ENCODE measurements at regions not wholly inside any gene's neighbourhood (a gene's known extent, or its start where the extent isn't known, plus 50 kb on each side); places are given as distances from the start of the nearest gene placed in this dataset.

- no peaks in the 10 kb centered on the region for H3K4me1 Mint-ChIP-seq
- H3K27me3 Mint-ChIP-seq: no peaks in the 10 kb centered on the region
- DNase-seq: no peak
- H3K4me3 Mint-ChIP-seq: no peak overlapping the region
- no peaks in the 10 kb centered on the region for H3K36me3 Mint-ChIP-seq (ENCODE audit: low read depth)
- CTCF ChIA-PET: no interaction called here
- POLR2A ChIA-PET: no interaction called here
- H3K27ac Mint-ChIP-seq: no peak overlapping the region
- H3K9me3 Mint-ChIP-seq: peaks cover 7% of the 10 kb centered on the region
Observed at GRCh38 chr4:166335256-166335938, 462.4 kb downstream of the TLL1 start.

GRCh38 chr4:166341992-166342391, 469.0 kb downstream of the TLL1 start:
- Mint-ChIP-seq H3K27me3 (no peaks in the 10 kb centered on the region), H3K27ac (no peak overlapping the region), H3K36me3 (ENCODE audit: low read depth) (no peaks in the 10 kb centered on the region), H3K9me3 (peaks cover 3% of the 10 kb centered on the region), H3K4me1 (no peaks in the 10 kb centered on the region), H3K4me3 (no peak overlapping the region)
- POLR2A ChIA-PET: no interaction called here
- CTCF ChIA-PET: no interaction called here
- DNase-seq: no peak

- POLR2A ChIA-PET: no interaction called here
- Mint-ChIP-seq H3K4me3 (no peak overlapping the region), H3K36me3 (ENCODE audit: low read depth) (no peaks in the 10 kb centered on the region), H3K9me3 (peaks cover 6% of the 10 kb centered on the region), H3K27ac (no peak overlapping the region), H3K27me3 (no peaks in the 10 kb centered on the region), H3K4me1 (no peaks in the 10 kb centered on the region)
- no peak for DNase-seq
- CTCF ChIA-PET: no interaction called here
Observed at GRCh38 chr4:166363198-166363597, 490.2 kb downstream of the TLL1 start.

GRCh38 chr4:166366012-166366411, 493.0 kb downstream of the TLL1 start:
- ChIA-PET CTCF (no interaction called here), POLR2A (no interaction called here)
- H3K27me3 Mint-ChIP-seq: no peaks in the 10 kb centered on the region
- H3K9me3 Mint-ChIP-seq: peaks cover 4% of the 10 kb centered on the region
- H3K36me3 Mint-ChIP-seq (ENCODE audit: low read depth): no peaks in the 10 kb centered on the region
- no peaks in the 10 kb centered on the region for H3K4me1 Mint-ChIP-seq
- H3K27ac Mint-ChIP-seq: no peak overlapping the region
- H3K4me3 Mint-ChIP-seq: no peak overlapping the region
- no peak for DNase-seq

- ChIA-PET POLR2A (no interaction called here), CTCF (no interaction called here)
- no peaks in the 10 kb centered on the region for H3K27me3 Mint-ChIP-seq
- H3K4me1 Mint-ChIP-seq: no peaks in the 10 kb centered on the region
- peaks cover 30% of the 10 kb centered on the region for H3K9me3 Mint-ChIP-seq
- no peaks in the 10 kb centered on the region for H3K36me3 Mint-ChIP-seq (ENCODE audit: low read depth)
- no peak overlapping the region for H3K4me3 Mint-ChIP-seq
- no peak for DNase-seq
- H3K27ac Mint-ChIP-seq: no peak overlapping the region
Observed at GRCh38 chr4:166377578-166377977, 504.5 kb downstream of the TLL1 start.

GRCh38 chr4:166386491-166387360, 513.7 kb downstream of the TLL1 start:
- H3K9me3 Mint-ChIP-seq: no peaks in the 10 kb centered on the region
- no peak for DNase-seq
- ChIA-PET CTCF (no interaction called here), POLR2A (no interaction called here)
- no peaks in the 10 kb centered on the region for H3K36me3 Mint-ChIP-seq (ENCODE audit: low read depth)
- no peak overlapping the region for H3K4me3 Mint-ChIP-seq
- H3K4me1 Mint-ChIP-seq: no peaks in the 10 kb centered on the region
- no peak overlapping the region for H3K27ac Mint-ChIP-seq
- no peaks in the 10 kb centered on the region for H3K27me3 Mint-ChIP-seq

GRCh38 chr4:166391501-166391900, 518.5 kb downstream of the TLL1 start:
- Mint-ChIP-seq H3K36me3 (ENCODE audit: low read depth) (no peaks in the 10 kb centered on the region), H3K27ac (no peak overlapping the region), H3K4me1 (no peaks in the 10 kb centered on the region), H3K27me3 (no peaks in the 10 kb centered on the region), H3K9me3 (no peaks in the 10 kb centered on the region), H3K4me3 (no peak overlapping the region)
- POLR2A ChIA-PET: no interaction called here
- CTCF ChIA-PET: no interaction called here
- DNase-seq: no peak

- no peaks in the 10 kb centered on the region for H3K36me3 Mint-ChIP-seq (ENCODE audit: low read depth)
- H3K9me3 Mint-ChIP-seq: peaks cover 5% of the 10 kb centered on the region
- DNase-seq: no peak
- no peak overlapping the region for H3K27ac Mint-ChIP-seq
- H3K4me3 Mint-ChIP-seq: no peak overlapping the region
- ChIA-PET CTCF (no interaction called here), POLR2A (no interaction called here)
- no peaks in the 10 kb centered on the region for H3K27me3 Mint-ChIP-seq
- no peaks in the 10 kb centered on the region for H3K4me1 Mint-ChIP-seq
Observed at GRCh38 chr4:166399021-166399420, 526.0 kb downstream of the TLL1 start.

GRCh38 chr4:166400270-166400894, 527.3 kb downstream of the TLL1 start:
- H3K27ac Mint-ChIP-seq: no peak overlapping the region
- POLR2A ChIA-PET: no interaction called here

GRCh38 chr4:166413356-166413755, 540.3 kb downstream of the TLL1 start:
- POLR2A ChIA-PET: no interaction called here
- no peak for DNase-seq
- no peaks in the 10 kb centered on the region for H3K4me1 Mint-ChIP-seq
- H3K9me3 Mint-ChIP-seq: peaks cover 2% of the 10 kb centered on the region
- no peak overlapping the region for H3K27ac Mint-ChIP-seq
- H3K4me3 Mint-ChIP-seq: no peak overlapping the region
- no peaks in the 10 kb centered on the region for H3K27me3 Mint-ChIP-seq
- H3K36me3 Mint-ChIP-seq (ENCODE audit: low read depth): no peaks in the 10 kb centered on the region
- CTCF ChIA-PET: no interaction called here

More at GRCh38 chr4:166400270-166400894, 527.3 kb downstream of the TLL1 start:
- Mint-ChIP-seq H3K4me3 (no peak overlapping the region), H3K4me1 (no peaks in the 10 kb centered on the region), H3K36me3 (ENCODE audit: low read depth) (no peaks in the 10 kb centered on the region), H3K9me3 (peaks cover 5% of the 10 kb centered on the region), H3K27me3 (no peaks in the 10 kb centered on the region)
- CTCF ChIA-PET: no interaction called here
- no peak for DNase-seq

- H3K27me3 Mint-ChIP-seq: no peaks in the 10 kb centered on the region
- H3K27ac Mint-ChIP-seq: no peak overlapping the region
- ChIA-PET CTCF (no interaction called here), POLR2A (no interaction called here)
- H3K36me3 Mint-ChIP-seq (ENCODE audit: low read depth): no peaks in the 10 kb centered on the region
- no peaks in the 10 kb centered on the region for H3K4me1 Mint-ChIP-seq
- no peak for DNase-seq
- peaks cover 5% of the 10 kb centered on the region for H3K9me3 Mint-ChIP-seq
- no peak overlapping the region for H3K4me3 Mint-ChIP-seq
Observed at GRCh38 chr4:166414431-166414830, 541.4 kb downstream of the TLL1 start.

GRCh38 chr4:166415749-166416148, 542.7 kb downstream of the TLL1 start:
- Mint-ChIP-seq H3K9me3 (peaks cover 9% of the 10 kb centered on the region), H3K36me3 (ENCODE audit: low read depth) (no peaks in the 10 kb centered on the region), H3K27ac (no peak overlapping the region), H3K4me3 (no peak overlapping the region), H3K27me3 (no peaks in the 10 kb centered on the region), H3K4me1 (no peaks in the 10 kb centered on the region)
- POLR2A ChIA-PET: no interaction called here
- DNase-seq: no peak
- CTCF ChIA-PET: no interaction called here

GRCh38 chr4:166421556-166422156, 548.6 kb downstream of the TLL1 start:
- DNase-seq: no peak

More at GRCh38 chr4:166421556-166422156, 548.6 kb downstream of the TLL1 start:
- Mint-ChIP-seq H3K27ac (no peak overlapping the region), H3K9me3 (peaks cover 11% of the 10 kb centered on the region), H3K27me3 (no peaks in the 10 kb centered on the region), H3K4me3 (no peak overlapping the region), H3K36me3 (ENCODE audit: low read depth) (no peaks in the 10 kb centered on the region), H3K4me1 (no peaks in the 10 kb centered on the region)
- CTCF ChIA-PET: no interaction called here
- POLR2A ChIA-PET: no interaction called here

All from activated CD4-positive, alpha-beta memory T cell treated with anti-CD3 and anti-CD28 coated beads, Interleukin-2, amount 10 ng/mL, durations not matched to agents 7 days and 5 days (primary cell).